ENCODE measurements at regions not wholly inside any gene's neighbourhood (a gene's known extent, or its start where the extent isn't known, plus 50 kb on each side); places are given as distances from the start of the nearest gene placed in this dataset.
A peak's percentile ranks its signal among the peaks of the same experiment; 100 is the strongest.
"Not testable (repeated sequence)": the region's sequence is repeated elsewhere in the genome, so short reads cannot be mapped to it uniquely, and the experiment has no call there.

DNA sequence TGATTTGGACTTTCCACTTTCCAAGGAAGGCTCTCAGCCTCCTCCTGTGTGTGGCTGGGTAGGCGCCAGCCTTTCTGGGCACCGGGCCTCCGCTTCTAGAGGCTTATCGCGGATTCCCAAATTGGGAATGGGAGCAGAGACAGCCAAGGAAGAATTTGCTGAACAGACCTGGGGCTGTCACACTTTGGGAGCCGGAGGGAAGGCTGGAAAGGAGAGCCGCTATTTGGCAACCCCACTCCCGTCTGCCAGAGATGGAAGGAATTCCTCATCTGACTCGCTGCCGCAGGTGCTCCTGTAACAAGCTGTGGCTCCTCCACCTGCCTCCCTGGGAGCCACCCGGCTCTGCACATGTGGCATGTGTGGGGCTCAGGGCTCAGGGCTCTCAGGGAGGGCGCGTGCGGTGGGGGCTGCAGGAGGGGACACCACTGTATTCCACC lies 50.8 kb upstream of the ECHDC3 start:
- DNase-seq: no peak

GRCh38 chr10:11689945-11690736 lies 52.0 kb upstream of the ECHDC3 start:
- no peak for DNase-seq

GRCh38 chr10:11688448-11688795 lies 53.8 kb upstream of the ECHDC3 start:
- not testable (repeated sequence) for DNase-seq

DNA sequence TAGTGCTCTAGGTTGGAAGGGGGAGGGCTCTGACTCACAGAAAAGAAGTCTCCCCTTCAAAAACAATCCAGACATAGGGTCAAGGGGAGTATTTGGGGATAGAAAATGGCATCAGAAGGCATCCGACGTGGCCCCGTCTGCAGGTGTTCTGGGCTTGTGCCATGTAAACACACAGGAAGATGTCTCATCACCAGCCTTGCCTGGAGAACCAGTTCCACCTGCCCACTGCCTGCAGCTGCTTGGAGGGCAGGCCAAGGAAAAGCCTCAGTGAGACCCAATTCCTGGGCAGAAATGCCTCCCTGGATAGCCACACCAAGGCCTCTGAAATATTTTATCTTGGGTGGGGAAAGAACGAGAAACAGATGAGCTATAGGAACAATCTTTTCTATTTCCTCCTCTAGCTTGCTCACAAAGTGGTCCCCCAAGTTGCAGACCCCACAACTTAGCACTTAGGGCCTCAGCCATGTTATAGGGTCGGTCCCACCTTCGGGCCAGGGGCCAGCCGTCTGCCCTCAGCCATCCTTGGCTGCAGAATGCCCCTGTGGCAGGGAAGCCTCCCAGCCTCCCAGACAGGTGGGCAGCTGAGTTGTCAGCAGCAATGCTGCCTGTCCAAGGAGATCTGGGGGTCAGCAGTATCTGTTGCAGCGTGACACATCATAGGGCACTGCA lies 54.3 kb upstream of the ECHDC3 start:
- no peak for DNase-seq

- no peak for DNase-seq
These were observed 54.8 kb upstream of the ECHDC3 start for GRCh38 chr10:11687357-11687771.

DNA sequence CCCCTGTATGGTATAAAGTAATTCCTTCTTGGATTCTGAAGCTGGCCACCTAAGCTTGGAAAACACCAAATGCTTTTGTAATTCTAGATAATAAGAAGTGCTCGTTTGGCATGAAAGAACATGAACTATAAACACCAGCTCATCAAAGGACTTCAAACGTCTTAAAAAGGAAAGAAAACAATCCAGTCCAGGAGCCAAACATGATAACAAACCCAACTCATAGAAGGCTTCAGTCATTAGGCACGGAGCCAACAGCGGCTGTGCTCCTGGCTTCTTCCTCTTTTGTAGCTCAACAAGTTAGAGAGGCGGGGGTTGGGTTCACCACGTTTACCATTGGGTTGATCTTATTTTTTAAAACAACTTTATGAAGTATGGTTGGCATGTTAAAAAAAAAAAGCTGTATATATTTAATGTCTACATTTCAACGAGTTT lies 56.4 kb upstream of the ECHDC3 start:
- DNase-seq: no peak

DNA sequence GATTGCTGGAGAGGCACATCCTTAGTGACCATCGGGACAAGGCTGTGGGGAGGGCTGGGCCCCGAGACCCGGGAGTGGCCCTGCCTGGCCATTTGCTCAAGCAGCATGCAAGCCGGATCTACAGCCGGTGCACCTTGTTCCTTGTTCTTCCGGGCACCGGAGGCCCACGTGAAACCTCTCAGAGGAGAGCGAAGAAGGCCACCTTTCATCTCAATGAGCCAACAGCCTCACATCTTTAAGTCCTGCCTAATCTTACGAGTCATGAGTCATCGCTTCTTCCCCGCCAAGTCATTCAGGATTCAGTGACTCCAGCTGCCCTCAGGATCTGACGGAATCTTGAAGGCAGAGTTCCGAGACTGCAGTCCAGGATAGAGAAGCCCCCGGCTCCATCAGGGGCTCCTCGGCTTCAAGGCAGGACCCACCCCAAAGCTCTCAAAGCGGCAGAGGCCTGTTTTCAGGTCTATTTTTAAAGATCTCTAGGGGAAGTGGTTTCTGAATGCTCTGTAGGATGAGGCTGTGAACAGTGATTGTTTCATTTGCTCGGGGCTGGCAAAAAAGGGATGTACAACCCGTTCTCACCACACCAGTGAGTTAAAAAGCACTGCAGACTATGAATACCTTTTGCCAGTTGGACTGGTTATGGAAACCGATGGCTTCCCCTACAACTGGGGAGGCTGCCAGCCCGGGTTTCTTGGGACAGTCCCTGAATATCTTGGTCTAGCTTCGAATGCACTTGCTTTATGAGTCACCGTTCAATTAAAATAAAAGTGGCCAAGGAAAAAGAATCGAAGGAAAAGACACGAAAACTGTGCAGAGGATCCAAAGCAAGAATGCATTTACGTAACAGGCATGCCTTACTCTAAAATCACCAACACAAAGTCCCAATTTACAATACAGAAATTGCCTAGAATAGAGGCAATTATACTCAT lies 57.2 kb upstream of the ECHDC3 start:
- peak; percentile 29 for DNase-seq

DNA sequence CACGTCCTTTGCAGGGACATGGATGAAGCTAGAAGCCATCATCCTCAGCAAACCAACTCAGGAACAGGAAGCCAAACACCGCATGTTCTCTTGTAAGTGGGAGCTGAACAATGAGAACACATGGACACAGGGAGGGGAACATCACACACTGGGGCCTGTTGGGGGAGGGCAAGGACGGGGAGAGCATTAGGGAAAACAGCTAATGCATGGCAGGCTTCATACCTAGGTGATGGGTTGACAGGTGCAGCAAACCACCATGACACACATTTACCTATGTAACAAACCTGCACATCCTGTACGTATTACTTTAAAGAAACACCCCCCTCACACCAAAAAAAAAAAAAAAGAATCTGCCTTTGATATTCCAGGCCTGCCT lies 57.9 kb upstream of the ECHDC3 start:
- not testable (repeated sequence) for DNase-seq

DNA sequence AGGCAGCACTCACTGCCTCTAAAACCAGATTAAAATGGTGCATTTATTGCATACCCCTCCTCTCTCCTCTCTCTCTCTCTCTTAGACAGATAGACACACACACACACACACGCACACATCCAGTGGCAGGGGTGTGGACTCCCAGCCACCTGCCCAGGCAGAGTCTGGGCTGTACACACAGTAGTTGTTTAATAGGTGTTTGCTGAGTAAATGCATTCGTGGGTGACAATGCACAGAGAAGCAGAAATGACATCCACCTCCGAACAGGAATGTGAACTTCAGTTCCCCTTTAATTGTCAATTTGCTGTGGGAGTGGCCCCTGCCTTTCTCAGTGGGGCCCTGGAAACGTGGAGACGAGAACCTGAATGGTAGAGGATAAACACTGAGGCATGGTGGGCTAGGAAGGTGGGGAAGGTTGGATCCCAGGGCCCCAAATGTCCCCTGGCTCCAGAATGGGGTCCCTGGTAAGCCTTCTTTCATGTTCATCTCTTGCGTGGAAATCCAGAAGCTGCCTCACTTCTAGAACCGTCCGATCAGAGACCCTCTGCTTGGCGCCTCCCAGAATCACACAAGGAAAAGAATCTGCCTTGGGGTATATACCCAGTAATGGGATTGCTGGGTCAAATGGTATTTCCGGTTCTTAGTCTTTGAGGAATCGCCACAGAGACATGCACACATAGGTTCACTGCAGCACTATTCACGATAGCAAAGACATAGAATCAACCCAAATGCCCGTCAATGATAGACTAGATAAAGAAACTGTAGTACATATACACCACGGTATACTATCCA lies 58.5 kb upstream of the ECHDC3 start:
- no peak for DNase-seq

- DNase-seq: no peak
These were observed 59.3 kb upstream of the ECHDC3 start for GRCh38 chr10:11682851-11683250.

- no peak for DNase-seq
These were observed 59.9 kb upstream of the ECHDC3 start for GRCh38 chr10:11682267-11682683.

DNA sequence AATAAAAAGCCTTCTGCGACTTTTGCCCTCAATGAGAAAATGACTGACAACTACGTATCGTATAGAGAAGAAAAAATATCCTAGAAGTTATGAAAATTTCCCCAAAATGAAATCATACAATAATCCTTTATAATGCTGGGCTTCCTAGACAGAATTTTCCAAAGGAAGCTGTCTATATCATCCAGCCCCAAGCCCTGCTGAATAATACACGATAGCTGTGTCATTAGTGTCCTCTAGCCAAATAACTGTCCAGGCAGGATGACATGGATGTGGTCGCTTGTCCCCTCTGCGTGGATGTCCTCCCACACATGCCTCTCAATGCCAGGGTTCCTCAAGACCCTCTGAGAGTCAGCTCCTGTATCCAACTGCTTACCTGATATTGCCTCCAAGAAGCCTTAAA lies 61.7 kb upstream of the ECHDC3 start:
- no peak for DNase-seq

GRCh38 chr10:11679946-11680345 lies 62.2 kb upstream of the ECHDC3 start:
- DNase-seq: no peak

GRCh38 chr10:11678074-11678793 lies 63.9 kb upstream of the ECHDC3 start:
- no peak for DNase-seq

- no peak for DNase-seq
These were observed 64.7 kb upstream of the ECHDC3 start for GRCh38 chr10:11677480-11677879.

DNA sequence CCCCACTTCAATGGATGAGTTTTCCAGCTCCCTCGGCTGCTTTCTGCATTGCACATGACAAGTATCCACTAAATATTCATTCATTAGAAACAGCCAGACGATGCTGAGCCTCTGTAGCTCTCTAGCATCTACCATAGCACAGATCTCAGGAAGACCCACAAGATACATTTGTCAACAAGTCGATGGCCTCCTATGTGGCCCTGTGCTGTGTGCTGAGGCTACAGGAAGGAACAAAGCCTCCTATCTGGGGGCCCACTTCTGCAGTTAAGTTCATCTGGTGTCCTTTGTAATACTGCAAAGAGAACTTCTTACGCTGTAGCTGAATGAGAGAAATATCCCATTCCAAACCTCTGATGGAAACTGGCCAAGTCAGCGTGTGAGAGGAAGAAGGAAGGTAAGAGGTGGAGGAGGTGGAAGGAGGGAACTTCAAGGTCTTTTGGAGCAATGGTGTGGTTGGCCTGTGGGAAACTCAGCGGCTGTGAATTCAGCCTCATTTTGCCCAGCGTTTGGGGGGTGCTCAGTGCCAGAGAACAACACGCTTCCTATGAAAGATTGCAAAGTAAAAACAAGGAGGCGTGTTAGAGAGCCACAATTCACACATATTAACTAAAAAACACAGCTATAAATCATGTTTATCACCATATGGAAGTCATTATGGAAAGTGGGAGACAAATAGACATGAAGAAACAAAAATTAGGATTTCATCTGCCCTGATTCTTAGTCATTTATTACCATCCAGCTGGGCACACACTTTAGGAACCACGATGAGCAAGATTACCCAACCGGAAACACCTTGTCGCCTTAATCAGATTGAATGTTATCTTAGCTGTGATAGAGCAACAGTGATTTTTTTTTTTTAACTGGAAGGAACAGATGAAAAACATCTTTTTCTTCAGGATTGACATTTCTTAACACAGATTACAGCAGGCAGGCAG lies 62.2 kb upstream of the USP6NL start:
- no peak for DNase-seq

- DNase-seq: no peak
These were observed 61.4 kb upstream of the USP6NL start for GRCh38 chr10:11672836-11673235.

- no peak for DNase-seq
These were observed 58.9 kb upstream of the USP6NL start for GRCh38 chr10:11670381-11670780.

- DNase-seq: no peak
These were observed 57.6 kb upstream of the USP6NL start for GRCh38 chr10:11668847-11669610.

GRCh38 chr10:11667756-11668155 lies 56.3 kb upstream of the USP6NL start:
- no peak for DNase-seq
